Thyroid gland (tissue), 4 donors: ENCODE measurements at regions not wholly inside any gene's neighbourhood (a gene's known extent, or its start where the extent isn't known, plus 50 kb on each side); places are given as distances from the start of the nearest gene placed in this dataset.

Experiments used
- CTCF ChIP-seq, 6 experiments: fragments of 200-600 bp in 3 of 6; fragments of 450-650 bp in 3 of 6; sonication (generic) in 3 of 6; IDR thresholded peaks; one replicate each; pipeline ENCODE4 v1.5.1; 2016 to 2019; ENCODE audit warnings: antibody characterized with exemption in 6 of 6, mild to moderate bottlenecking in 2 of 6, inconsistent platforms in 1 of 6, moderate library complexity in 1 of 6
- POLR2A ChIP-seq, 2 donors: fragments of 450-650 bp; IDR thresholded peaks; one replicate each; pipeline ENCODE4 v1.6.1; 2017; ENCODE audit warnings: antibody characterized with exemption in 2 of 2, mild to moderate bottlenecking in 2 of 2, moderate library complexity in 1 of 2

- TF ChIP-seq CTCF (IDR thresholded peaks at IDR 0.05) (no peak), POLR2A (IDR thresholded peaks at IDR 0.05) (no peak)
Observed at GRCh38 chr2:175755656-175756386, 246.2 kb downstream of the LNPK start.
